HT-29 (cell line): ENCODE measurements at regions not wholly inside any gene's neighbourhood (a gene's known extent, or its start where the extent isn't known, plus 50 kb on each side); places are given as distances from the start of the nearest gene placed in this dataset.

Experiments
- DNase-seq: peaks from one replicate; pipeline ENCODE4 v3.0.0-alpha.2; 2015; ENCODE audit warnings: low spot score

- no peak for DNase-seq
Measured at GRCh38 chr7:52151559-52151958, 835.0 kb upstream of the COBL start.

GRCh38 chr7:52150952-52151351 lies 834.3 kb upstream of the COBL start:
- DNase-seq: no peak

- no peak for DNase-seq
Measured at GRCh38 chr7:52146871-52147634, 830.4 kb upstream of the COBL start.

DNA sequence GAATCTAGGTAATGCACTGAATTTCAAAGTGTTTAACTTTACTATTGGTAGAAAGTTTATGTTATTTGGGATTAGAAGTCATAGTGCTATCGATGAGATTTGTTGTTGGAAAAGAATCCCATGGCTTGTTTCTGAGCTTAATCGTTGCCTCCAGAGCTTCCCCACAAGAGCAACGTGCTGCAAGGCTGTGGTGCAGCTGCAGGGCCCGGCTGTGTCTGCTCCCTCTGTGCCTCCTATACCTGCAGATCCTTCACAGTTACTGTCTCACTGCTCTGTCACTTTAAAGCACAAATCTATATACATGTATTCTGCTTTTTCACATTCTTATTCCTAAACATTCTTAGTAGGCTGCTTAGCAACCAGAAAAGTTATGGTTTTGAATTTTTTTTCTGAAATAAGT lies 826.6 kb upstream of the COBL start:
- DNase-seq: no peak

- DNase-seq: no peak
Measured at GRCh38 chr7:52140851-52141250, 824.2 kb upstream of the COBL start.

DNA sequence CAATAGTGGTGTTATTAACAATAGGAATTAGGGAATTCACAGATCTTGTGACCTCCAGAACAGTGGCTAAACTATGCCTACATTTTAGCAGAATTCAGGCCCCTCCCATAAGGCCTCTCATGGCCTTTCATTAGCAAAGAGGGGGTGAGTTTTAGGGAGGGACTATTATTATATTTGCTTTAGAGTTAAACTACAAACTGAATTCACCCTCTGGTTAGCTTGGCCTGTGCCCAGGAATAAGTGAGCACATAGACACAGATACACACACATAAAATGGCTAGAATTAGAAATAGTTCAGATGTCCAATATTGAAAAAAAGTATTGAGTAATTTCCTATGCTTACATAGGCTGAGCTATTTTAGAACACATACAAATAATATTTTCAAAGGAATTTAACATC lies 818.8 kb upstream of the COBL start:
- DNase-seq: no peak

DNA sequence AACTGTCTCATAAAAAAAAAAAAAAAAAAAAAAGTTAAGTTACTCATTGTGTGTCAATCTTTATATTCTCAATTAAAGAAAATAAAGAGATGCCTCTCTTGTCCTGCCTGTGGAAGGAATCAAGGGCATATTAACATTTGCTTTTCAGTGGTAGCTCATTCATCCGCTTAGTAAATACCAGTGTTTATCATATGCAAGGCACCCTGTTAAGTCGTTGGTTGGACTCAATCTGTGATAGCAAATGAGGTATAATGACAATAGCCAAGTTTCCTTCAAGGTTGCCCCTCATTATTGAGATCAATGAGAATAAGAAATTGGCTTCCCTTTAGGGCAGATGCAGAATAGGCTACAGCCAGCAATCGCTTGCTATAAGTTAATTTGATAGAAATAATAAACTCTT lies 812.7 kb upstream of the COBL start:
- DNase-seq: no peak

- no peak for DNase-seq
Measured at GRCh38 chr7:52120912-52121311, 804.3 kb upstream of the COBL start.

- DNase-seq: no peak
Measured at GRCh38 chr7:52119537-52119936, 802.9 kb upstream of the COBL start.

GRCh38 chr7:52114509-52114908 lies 797.9 kb upstream of the COBL start:
- DNase-seq: no peak

DNA sequence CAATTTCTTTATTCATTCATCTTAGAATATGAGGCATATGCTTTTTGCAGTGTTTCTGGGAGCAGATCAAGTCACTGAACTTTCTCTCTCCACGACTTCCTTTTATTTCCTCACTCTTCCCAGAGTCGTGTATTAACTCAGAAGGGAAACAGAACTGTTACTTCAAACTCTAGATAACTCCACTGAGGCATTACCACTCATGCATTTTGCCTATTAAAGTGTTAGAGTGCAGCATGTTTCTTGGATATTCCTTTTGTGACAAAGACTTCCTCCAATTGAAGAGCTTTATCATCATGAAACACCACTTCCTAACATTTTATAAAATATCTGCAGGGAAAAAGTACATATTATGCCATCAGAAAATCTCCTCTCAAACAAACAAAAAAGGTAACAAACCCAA lies 797.4 kb upstream of the COBL start:
- DNase-seq: no peak

GRCh38 chr7:52107355-52107754 lies 790.7 kb upstream of the COBL start:
- DNase-seq: no peak

DNA sequence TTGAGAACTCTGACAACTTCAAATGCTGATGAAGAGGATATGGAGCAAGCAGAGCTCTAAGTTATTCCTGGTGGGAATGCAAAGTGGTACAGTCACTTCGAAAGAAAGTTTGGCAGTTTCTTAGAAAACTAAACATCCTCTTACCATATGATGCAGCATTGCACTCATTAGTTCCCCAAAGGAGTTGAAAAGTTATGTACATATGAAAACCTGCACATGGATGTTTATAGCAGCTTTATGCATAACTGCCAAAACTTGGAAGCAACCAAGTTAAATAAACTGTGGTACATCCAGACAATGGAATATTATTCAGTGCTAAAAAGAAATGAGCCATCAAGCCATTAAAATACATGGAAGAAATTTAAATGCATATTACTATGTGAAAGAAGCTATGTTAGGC lies 779.3 kb upstream of the COBL start:
- no peak for DNase-seq

DNA sequence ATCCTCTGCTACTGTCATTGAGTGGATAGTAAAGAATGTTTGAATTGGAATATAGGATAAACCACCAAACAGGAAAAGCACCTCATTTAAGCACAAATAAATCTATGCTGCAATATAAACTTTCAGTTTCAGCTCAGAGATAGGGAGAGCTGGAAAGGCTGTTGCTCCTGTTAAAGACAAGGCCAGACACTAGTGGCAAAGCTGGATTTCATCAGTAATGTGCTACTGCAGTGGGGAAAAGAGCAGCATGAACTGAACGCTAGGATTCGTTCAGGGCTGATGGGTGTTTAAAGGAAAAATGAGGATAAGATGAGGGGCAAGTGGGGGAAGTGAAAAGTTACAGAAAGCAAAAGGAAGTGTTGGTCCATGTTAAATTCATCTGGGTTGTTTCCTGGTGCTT lies 775.4 kb upstream of the COBL start:
- DNase-seq: no peak

DNA sequence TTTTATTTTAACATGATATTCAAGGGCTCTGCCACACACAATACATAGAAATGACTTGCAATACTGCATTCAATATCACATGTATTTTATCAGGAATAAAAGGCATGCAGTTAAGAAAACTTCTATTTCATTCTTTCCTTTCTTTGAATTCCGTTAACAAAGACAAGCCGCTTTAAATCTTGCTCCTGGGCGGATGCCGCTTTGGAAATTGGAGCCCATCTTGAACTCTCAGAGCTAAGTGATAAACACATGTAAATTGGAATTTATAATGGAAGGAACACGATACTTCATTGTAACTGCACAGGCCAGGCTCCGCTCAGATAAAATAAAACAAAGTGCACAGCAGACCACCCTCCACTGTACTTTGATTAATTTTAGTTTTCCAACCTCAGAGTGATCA lies 774.5 kb upstream of the COBL start:
- no peak for DNase-seq

DNA sequence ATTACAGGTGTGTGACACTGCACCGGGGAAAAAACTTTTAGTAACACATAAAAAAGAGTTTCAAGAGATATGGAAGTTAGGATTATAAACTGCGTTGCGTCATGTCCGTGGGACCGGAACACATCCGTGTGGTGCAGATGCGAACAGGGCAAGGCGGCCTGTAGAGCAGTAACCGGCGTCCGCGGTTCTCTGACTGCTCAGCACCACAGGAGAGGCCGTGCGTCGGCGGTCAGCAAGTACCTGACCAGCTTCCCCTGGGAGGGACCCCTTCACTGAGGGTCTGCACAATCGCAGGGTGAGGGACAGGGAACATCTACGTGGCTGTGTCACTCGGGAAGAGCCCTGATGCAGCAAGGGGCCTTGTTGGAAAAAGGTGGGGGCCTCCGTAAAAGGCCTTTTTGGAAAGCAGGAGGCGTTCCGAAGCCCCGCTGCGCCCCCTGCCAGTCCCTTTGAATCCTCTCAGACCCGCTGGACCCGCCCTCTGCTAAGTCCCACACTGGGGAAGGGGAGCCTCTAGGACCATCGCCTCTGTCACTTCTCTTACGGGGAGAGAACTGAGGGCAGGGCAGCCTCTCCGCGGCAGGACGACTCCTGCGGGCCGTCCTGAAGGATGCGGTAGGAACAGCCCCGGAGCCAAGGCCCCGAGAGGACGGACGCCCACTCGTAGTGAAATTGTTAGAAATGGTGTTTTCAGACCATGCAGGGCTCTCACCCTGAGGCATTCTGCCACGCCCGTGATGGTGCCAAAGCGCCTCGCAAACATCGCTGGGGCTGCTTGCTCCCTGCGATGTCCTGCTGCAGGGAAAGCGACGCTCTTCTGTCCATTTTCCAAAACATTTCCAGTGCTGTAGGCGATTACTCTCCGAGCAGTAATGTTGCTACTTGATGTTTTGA lies 771.6 kb upstream of the COBL start:
- no peak for DNase-seq

- DNase-seq: no peak
Measured at GRCh38 chr7:52085610-52086009, 769.0 kb upstream of the COBL start.

DNA sequence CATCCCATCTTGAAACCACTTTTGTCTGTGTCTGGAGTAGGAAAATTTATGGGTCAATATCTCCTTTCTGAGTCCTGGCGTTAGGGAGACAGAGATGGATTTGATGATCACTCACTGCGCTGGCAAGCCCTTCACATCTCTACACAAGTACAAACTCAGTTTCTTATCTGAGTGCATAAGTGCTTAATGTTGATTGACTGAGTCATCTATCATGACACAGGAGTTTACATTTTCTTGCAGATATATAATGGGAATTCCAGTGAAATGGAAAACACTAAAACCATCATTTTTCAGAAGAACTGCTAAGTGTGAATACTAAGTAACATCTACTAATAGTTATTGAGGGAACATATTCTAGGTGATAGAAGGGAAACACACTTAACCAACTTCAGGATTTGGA lies 763.9 kb upstream of the COBL start:
- no peak for DNase-seq

DNA sequence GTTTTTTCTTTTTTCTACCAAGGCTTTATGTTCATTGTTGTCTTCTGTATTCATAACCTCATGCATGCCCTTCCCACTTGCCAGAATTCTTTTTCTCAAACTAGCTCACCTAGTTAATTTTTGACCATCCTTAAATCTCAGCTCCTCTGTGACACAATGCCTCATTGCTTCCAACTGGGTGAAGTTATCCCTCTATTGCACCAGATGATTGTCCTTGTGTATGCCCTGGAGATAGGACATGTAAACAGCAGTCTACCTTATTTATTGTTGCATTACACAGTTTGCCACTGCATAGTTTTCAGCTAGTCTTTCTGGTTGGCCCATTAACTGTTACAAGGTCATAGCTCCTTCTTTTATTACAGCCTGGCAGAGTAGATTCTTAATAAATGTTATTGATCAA lies 763.1 kb upstream of the COBL start:
- no peak for DNase-seq

GRCh38 chr7:52077571-52077970 lies 761.0 kb upstream of the COBL start:
- no peak for DNase-seq

DNA sequence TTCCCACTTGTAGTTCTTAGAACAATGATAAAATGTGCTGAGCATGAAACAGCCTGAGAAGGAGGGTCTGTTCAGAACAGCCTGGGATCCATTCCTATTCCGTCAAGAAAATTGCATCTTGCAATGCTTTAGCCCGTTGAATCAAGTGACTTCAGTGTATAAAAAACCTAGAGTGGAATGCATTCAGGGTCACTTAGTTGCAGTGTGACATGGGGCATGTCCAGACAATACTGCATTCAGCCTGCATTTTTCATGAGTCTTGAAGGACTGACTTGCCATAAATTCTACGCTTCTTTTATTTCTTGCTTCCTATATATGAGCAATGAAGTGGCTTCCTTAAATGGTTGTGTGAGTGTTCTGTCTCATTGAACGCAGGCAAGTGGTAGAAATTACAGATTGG lies 758.3 kb upstream of the COBL start:
- DNase-seq: no peak

DNA sequence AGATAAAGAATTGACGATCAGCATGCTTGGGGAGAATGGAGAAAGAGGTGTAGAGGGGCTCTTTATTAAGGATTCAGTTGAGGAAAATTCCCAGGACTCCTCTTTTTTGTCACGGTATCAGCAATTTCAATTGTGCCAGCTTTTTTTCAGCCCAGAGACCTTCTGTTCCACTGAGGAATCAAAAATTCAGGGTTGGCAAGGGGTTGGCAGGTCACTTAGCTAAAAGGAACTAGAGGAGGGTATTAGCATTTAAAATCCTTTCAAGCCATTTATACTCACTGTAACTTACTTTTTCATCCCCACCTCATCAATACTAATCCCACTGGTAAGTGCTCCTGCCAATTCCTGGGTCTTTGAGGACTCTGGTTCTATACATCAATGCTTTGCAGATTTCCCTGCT lies 757.5 kb upstream of the COBL start:
- DNase-seq: no peak

DNA sequence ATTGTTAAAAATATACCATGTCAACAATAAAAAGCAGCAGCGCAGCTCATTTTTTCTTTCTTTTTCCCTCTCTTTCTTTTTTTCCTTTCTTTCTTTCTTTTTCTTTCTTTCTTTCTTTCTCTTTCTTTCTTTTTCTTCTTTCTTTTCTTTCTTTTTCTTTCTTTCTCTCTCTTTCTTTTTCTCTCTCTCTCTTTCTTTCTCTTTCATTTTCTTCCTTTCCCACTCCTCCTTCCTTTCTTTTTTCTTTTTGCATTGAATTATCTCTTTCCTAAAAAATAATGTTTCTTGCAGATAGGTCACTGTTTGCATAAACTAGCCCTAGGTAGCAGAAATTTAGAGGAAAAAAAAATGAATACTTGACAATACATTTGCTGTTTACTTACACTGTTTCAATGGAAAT lies 755.1 kb upstream of the COBL start:
- DNase-seq: no peak
